ENCODE measurements at regions not wholly inside any gene's neighbourhood (a gene's known extent, or its start where the extent isn't known, plus 50 kb on each side); places are given as distances from the start of the nearest gene placed in this dataset.

DNA sequence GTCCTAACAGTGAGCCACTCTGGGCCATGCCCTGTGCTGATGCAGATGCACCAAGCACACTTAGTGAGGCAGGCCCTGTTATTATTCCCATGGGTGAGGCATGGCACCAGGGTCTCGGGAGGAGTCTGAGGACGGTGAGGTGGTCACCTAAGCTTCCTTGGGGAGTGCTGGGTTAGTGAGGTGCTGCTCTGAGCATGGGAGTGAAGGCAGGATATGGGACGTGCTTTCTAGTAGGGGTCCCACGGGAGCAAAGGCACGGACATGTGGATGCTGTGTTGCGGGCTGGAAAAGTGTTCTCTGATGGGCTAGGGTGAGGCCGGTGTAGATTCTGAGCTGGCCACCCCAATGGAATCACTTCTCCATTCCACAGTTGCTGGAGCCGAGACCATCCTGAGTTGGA, 77.5 kb upstream of the CSF3R start:
- no peak for TF ChIP-seq POLR2A (IDR thresholded peaks at IDR 0.05)
- TF ChIP-seq, protein P1, sequence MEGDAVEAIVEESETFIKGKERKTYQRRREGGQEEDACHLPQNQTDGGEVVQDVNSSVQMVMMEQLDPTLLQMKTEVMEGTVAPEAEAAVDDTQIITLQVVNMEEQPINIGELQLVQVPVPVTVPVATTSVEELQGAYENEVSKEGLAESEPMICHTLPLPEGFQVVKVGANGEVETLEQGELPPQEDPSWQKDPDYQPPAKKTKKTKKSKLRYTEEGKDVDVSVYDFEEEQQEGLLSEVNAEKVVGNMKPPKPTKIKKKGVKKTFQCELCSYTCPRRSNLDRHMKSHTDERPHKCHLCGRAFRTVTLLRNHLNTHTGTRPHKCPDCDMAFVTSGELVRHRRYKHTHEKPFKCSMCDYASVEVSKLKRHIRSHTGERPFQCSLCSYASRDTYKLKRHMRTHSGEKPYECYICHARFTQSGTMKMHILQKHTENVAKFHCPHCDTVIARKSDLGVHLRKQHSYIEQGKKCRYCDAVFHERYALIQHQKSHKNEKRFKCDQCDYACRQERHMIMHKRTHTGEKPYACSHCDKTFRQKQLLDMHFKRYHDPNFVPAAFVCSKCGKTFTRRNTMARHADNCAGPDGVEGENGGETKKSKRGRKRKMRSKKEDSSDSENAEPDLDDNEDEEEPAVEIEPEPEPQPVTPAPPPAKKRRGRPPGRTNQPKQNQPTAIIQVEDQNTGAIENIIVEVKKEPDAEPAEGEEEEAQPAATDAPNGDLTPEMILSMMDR (IDR thresholded peaks at IDR 0.05), result no peak
